ENCODE measurements at regions not wholly inside any gene's neighbourhood (a gene's known extent, or its start where the extent isn't known, plus 50 kb on each side); places are given as distances from the start of the nearest gene placed in this dataset.

GRCh38 chr3:168532135-168532534 is 436.4 kb upstream of the GOLIM4 start:
- no peaks in the 10 kb centered on the region for H3K27me3 ChIP-seq (ENCODE audit: insufficient read depth, low read length)
- H3K79me2 ChIP-seq (ENCODE audit: insufficient read depth, low read length), result no peaks in the 10 kb centered on the region
- H4K20me1 ChIP-seq (ENCODE audit: insufficient read depth, low read length), result no peaks in the 10 kb centered on the region
- H3K4me3 ChIP-seq (ENCODE audit: low read depth, low read length, poor library complexity, severe bottlenecking), result no peak overlapping the region
- TF ChIP-seq, protein P1, sequence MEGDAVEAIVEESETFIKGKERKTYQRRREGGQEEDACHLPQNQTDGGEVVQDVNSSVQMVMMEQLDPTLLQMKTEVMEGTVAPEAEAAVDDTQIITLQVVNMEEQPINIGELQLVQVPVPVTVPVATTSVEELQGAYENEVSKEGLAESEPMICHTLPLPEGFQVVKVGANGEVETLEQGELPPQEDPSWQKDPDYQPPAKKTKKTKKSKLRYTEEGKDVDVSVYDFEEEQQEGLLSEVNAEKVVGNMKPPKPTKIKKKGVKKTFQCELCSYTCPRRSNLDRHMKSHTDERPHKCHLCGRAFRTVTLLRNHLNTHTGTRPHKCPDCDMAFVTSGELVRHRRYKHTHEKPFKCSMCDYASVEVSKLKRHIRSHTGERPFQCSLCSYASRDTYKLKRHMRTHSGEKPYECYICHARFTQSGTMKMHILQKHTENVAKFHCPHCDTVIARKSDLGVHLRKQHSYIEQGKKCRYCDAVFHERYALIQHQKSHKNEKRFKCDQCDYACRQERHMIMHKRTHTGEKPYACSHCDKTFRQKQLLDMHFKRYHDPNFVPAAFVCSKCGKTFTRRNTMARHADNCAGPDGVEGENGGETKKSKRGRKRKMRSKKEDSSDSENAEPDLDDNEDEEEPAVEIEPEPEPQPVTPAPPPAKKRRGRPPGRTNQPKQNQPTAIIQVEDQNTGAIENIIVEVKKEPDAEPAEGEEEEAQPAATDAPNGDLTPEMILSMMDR (IDR thresholded peaks at IDR 0.05; ENCODE audit: low read length), result no peak
- no peak for TF ChIP-seq EZH2 (IDR thresholded peaks at IDR 0.05; ENCODE audit: borderline replicate concordance, low read length)
- no peaks in the 10 kb centered on the region for H3K9me3 ChIP-seq (ENCODE audit: low read length)
- no peaks in the 10 kb centered on the region for H3F3A ChIP-seq (ENCODE audit: insufficient read depth, low read length)
- H3K9me2 ChIP-seq (ENCODE audit: low read depth, low read length), result no peaks in the 10 kb centered on the region
- no peak overlapping the region for H2AFZ ChIP-seq (ENCODE audit: low read length)
- H3K9ac ChIP-seq (ENCODE audit: low read length), result no peak overlapping the region
- no peak overlapping the region for H3K27ac ChIP-seq (ENCODE audit: low read depth, low read length, poor library complexity, severe bottlenecking)
- H3K4me1 ChIP-seq (ENCODE audit: insufficient read depth, low read length, severe bottlenecking), result no peaks in the 10 kb centered on the region
- no peak overlapping the region for H3K4me2 ChIP-seq (ENCODE audit: low read length)
- H3K36me3 ChIP-seq (ENCODE audit: insufficient read depth, low read length), result no peaks in the 10 kb centered on the region

DNA sequence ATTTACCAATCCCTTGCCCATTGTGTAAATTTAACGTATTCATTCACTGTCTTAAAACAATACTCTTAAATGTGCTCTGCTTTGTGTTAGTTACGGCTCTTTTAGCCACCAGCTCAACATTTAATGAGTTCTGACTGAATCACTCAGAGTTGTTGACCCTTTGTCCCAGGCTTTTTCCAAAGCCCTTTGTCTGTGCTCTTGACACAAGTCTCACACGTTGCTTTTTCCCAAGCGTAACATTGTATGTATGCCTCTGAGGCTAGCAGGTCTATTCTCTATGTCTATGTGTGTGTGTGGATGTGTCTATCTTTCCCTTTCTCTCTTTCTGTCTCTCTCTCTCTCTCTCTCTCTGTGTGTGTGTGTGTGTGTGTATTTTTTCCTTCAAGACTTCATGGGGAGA is 435.4 kb upstream of the GOLIM4 start:
- Histone ChIP-seq H3K79me2 (ENCODE audit: insufficient read depth, low read length) (no peaks in the 10 kb centered on the region), H3K4me3 (ENCODE audit: low read depth, low read length, poor library complexity, severe bottlenecking) (no peak overlapping the region), H3F3A (ENCODE audit: insufficient read depth, low read length) (no peaks in the 10 kb centered on the region), H3K27ac (ENCODE audit: low read depth, low read length, poor library complexity, severe bottlenecking) (no peak overlapping the region), H4K20me1 (ENCODE audit: insufficient read depth, low read length) (no peaks in the 10 kb centered on the region), H3K36me3 (ENCODE audit: insufficient read depth, low read length) (no peaks in the 10 kb centered on the region), H3K4me1 (ENCODE audit: insufficient read depth, low read length, severe bottlenecking) (no peaks in the 10 kb centered on the region), H3K9me3 (ENCODE audit: low read length) (no peaks in the 10 kb centered on the region), H3K27me3 (ENCODE audit: insufficient read depth, low read length) (no peaks in the 10 kb centered on the region), H3K9me2 (ENCODE audit: low read depth, low read length) (no peaks in the 10 kb centered on the region), H2AFZ (ENCODE audit: low read length) (no peak overlapping the region), H3K4me2 (ENCODE audit: low read length) (no peak overlapping the region), H3K9ac (ENCODE audit: low read length) (no peak overlapping the region)
- TF ChIP-seq EZH2 (IDR thresholded peaks at IDR 0.05; ENCODE audit: borderline replicate concordance, low read length), result no peak
- TF ChIP-seq, protein P1 (IDR thresholded peaks at IDR 0.05; ENCODE audit: low read length), result no peak

GRCh38 chr3:168524129-168524528 is 428.4 kb upstream of the GOLIM4 start:
- TF ChIP-seq EZH2 (IDR thresholded peaks at IDR 0.05; ENCODE audit: borderline replicate concordance, low read length), result no peak
- TF ChIP-seq, protein P1 (IDR thresholded peaks at IDR 0.05; ENCODE audit: low read length), result no peak
- no peak overlapping the region for H2AFZ ChIP-seq (ENCODE audit: low read length)
- H4K20me1 ChIP-seq (ENCODE audit: insufficient read depth, low read length), result no peaks in the 10 kb centered on the region
- H3K36me3 ChIP-seq (ENCODE audit: insufficient read depth, low read length), result no peaks in the 10 kb centered on the region
- no peak overlapping the region for H3K9ac ChIP-seq (ENCODE audit: low read length)
- no peak overlapping the region for H3K4me3 ChIP-seq (ENCODE audit: low read depth, low read length, poor library complexity, severe bottlenecking)
- H3K9me3 ChIP-seq (ENCODE audit: low read length), result no peaks in the 10 kb centered on the region
- no peaks in the 10 kb centered on the region for H3K4me1 ChIP-seq (ENCODE audit: insufficient read depth, low read length, severe bottlenecking)
- H3F3A ChIP-seq (ENCODE audit: insufficient read depth, low read length), result no peaks in the 10 kb centered on the region
- no peaks in the 10 kb centered on the region for H3K79me2 ChIP-seq (ENCODE audit: insufficient read depth, low read length)
- H3K9me2 ChIP-seq (ENCODE audit: low read depth, low read length), result no peaks in the 10 kb centered on the region
- H3K27ac ChIP-seq (ENCODE audit: low read depth, low read length, poor library complexity, severe bottlenecking), result no peak overlapping the region
- H3K4me2 ChIP-seq (ENCODE audit: low read length), result no peak overlapping the region
- H3K27me3 ChIP-seq (ENCODE audit: insufficient read depth, low read length), result no peaks in the 10 kb centered on the region
